Stimulated activated CD4-positive, alpha-beta T cell treated with anti-CD3 and anti-CD28 coated beads, TNF-alpha, amount 100 ng/mL, for 24 hours (primary cell): ENCODE measurements at regions not wholly inside any gene's neighbourhood (a gene's known extent, or its start where the extent isn't known, plus 50 kb on each side); places are given as distances from the start of the nearest gene placed in this dataset.

Experiments
- DNase-seq, 3 experiments: peaks; one replicate each; pipeline ENCODE4 v3.0.0-alpha.2; 2020; ENCODE audit warnings: low read depth in 3 of 3

DNA sequence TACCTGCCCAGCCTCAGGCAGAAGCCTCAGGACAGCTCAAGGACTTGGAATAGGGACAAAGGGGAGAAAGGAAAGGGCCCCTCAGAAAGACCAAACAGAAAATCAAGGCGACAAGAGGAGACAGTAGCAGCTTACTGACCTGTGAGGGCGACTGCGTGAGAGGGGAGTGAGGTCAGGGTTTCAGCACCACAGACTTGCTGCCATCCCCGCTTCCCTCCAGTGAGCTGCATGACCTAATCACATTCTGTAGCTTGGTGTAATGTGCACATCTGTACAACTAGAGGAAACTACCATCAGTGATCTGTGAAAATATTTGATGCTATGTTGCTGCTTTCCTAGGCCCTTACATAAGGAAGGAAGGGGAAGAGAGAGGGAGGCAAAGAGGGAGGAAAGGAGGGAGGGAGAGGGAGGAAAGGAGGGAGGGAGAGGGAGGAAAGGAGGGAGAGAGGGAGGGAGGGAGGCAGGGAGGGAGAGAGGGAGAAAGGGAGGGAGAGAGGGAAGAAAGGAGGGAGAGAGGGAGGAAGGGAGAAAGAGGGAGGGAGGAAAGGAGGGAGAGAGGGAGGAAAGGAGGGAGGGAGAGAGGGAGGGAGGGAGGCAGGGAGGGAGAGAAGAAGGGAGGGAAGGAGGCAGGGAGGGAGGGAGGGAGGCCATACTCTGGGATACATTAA is 404.9 kb upstream of the CDH5 start:
- no peak for DNase-seq

DNA sequence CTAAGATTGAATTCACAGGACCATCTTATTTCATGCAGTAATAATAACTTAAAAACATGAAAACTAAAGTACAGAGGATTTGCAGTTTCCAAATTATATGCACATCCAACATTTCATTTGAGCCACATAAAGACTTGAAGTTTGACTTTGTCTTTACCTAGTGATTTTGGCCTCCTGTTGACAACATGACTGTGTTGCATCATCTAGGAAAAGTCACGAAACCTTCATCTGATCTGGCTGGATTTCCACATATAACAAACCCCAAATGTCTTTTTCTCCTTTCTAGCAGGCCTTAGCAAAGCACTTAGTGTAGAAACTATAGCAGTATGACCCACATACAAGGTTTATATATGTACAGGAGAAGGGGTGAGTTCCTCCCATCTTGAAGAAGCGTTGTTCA is 406.5 kb upstream of the CDH5 start:
- DNase-seq, result no peak

DNA sequence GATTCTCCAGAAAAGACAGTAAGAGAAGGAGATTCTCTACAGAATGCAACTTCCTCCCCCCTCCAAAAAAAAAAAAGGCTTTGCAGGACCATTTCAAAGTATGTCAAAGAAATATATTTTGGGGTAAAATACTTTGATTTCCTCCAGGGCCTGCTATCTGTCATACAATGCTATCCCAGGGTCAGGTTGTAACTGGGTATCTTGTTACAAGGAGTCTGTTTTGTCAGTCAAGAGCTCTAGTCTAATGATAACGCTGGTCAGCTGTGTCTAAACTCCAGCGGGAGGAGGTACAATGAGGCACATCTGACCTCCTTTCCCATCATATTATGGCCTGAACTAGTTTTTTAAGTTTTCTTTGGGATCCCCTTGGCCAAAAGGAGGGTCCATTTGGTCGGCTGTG is 408.4 kb upstream of the CDH5 start:
- DNase-seq, result no peak

DNA sequence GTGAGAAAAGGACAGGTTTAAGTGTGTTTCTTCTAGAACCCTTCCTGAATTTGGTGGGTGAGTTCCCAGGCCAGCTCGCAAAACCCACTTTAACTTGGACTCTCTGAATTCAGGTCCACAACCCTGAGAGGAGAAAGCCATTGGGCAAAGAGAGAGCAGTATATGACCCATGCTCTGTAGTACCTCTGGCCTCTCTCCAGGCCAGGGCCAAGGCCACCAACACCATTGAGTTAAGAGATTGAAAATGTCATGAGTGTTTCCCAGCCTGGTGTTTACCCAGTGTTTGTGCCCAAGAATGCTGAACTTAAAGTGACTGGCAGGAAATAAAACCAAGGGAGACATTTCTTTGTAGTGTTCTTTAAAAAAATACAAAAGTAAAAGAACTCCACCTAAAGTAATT is 410.4 kb upstream of the CDH5 start:
- DNase-seq, result no peak

DNA sequence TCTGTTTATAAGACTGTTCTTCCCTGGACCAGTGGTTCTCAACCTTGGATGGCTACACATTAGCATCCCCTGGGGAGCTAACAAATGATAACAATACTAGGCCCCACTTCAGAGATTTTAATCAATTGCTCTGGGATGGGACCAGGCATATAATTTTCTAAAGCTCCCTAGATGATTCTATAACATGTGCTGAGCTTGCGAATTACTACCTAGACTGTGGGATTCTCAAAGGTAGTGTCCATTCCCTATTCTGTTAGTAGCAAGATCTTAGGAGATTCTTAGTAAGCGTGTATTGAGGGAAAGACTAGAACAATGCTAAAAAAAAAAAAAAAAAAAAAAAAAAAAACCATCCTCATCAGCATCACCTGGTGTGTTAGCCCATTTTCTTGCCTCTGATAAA is 412.0 kb upstream of the CDH5 start:
- DNase-seq, result no peak

DNA sequence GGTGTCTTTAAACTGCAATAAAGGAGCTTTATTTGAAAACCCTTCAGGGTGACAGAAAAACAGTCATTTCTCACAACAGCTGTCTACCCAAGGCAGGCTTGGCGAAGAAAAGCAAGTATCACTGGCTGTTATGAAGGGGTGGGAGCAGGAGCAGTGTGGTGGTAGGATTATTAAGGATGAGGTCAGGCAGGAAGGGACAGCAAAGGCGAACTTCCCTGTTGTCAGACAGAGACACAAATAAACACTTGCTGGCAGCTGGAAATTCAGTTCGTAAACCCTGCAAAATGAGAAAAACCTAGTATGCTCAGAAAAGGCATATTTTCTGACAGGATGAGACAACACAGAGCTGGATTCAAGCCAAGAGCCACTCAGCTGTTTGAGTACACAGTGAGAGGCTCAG is 416.3 kb upstream of the CDH5 start:
- DNase-seq, result no peak

GRCh38 chr16:65948361-65948760 is 418.1 kb upstream of the CDH5 start:
- no peak for DNase-seq

GRCh38 chr16:65947951-65948350 is 418.5 kb upstream of the CDH5 start:
- no peak for DNase-seq

- DNase-seq, result no peak
Measured at GRCh38 chr16:65945493-65945892, 421.0 kb upstream of the CDH5 start.

DNA sequence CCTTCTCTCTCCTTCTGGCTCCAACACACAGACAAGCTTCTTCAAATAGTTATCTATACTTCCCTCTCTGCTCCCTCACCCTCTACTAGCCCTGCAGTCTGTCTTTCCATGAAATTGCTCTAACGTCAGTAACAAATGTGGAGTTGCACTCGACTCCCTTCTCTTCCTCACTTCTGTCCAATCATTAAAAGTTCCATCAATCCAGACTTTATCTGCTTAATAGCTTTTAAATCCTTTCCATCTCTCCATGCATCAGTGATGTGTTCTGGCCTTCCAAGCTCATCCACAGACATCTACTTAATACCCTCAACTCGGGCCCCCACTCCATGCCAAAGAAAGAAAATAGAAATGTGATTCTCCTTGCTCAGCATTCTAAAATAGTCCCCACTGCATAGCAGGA is 422.1 kb upstream of the CDH5 start:
- no peak for DNase-seq

GRCh38 chr16:65940711-65941110 is 425.8 kb upstream of the CDH5 start:
- no peak for DNase-seq

DNA sequence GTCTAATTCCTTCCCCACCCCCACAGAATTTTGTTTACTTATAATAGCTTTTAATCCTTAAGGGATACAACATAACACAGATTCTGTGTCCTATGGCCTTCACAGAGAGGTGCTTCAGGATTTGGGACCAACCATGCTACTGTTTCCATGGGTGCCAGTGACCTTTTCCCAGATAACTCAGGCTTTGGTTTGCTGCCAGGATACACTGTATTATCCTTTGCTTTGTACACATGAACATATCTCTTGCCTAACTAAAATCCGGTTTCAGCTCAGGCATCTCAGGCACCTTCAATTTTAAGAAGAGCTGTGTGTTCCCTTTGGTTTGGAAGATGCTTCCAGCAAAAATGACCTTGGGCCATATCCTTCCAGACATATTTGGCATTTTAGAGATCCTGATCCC is 428.4 kb upstream of the CDH5 start:
- no peak for DNase-seq

- DNase-seq, result no peak
Measured at GRCh38 chr16:65937455-65937854, 429.0 kb upstream of the CDH5 start.

GRCh38 chr16:65936096-65936495 is 430.4 kb upstream of the CDH5 start:
- no peak for DNase-seq

DNA sequence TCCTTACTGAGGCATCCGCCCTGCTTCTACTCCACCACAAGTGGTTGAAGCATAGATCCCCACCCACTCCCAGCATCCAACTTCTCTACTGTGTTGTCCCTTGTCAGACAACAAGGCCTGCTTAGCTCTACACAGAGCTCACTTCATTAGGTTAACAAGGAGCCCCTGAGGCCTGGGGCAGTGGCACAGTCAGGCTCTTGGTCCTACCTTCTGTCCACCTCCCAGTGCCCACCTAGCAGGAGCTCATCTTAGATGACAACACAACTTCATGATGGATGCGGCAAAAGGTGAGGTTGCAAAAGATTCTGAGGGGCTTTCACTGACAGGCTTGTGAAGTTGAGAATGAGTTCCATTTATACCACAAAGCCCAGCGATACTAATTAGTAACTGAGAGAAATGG is 432.0 kb upstream of the CDH5 start:
- no peak for DNase-seq

DNA sequence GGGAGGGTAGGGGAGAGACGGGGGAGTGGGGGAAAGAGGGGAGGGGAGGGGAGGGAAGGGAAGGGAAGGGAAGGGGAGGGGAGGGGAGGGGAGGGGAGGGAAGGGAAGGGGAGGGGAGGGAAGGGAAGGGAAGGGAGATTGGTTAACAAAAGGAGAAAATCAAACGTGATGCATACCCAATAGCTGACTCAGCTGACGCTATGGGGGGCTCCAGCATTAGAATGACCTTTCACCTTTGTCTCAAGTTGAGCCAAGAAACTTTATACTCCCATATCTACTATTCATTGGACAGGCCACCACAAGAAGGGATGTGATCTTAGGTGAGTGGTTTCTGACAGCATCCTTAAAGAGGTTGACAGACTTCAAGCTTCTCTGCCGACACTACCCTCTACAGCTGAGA is 432.8 kb upstream of the CDH5 start:
- no peak for DNase-seq

DNA sequence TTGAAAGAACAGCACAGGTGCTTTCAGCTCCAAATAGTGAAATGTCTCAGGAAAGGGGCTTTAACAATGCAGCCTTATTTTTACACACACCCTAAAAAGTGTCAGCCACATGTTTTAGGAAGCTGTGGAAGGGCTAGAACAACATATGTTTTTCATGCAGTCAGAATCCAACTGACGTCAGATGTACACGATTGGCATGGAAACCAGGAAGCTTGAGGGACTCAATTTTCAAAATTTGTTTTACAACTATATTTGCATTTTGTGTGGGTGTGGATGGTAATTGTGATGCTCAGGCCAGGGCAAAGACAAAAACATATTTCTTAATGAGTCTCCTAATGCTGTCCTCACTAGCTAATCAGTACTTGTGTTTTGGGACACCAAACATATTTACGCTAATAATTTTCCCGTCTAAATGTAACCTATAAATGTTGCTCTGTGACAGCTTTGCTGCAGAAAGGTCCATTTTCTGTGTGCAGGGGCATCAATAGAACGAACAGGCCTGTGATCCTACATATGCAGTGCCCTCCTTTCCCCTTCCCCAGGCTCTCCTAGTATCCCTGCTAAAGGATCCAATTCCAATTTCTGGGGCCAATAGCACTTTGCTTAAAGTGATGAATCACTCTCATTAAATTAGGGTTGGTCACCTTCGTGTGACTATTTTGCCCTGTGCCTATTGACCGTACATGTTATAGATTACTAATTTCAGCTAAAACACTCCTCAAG is 434.0 kb upstream of the CDH5 start:
- DNase-seq, result no peak

DNA sequence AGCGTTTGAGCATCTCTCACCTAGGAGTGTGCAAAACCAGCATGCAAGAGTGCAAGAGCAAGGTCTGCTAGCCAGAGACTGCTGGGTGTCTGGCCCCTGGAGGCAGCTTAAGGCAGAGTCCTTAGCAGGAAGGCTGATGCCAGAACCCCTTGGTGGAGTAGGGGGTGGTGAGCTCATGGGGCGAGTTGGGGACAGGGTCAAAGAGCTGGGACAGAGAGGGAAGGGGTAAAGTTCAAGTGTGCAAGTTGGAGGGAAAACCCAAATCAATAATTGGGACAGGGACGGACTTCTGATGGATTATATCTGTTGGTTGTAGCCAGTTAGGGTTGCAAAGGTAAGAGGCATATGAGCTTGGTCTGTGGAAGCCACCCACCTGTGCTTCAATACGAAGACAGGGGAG is 443.6 kb upstream of the CDH5 start:
- no peak for DNase-seq

GRCh38 chr16:65919986-65920376 is 446.5 kb upstream of the CDH5 start:
- DNase-seq, result no peak

DNA sequence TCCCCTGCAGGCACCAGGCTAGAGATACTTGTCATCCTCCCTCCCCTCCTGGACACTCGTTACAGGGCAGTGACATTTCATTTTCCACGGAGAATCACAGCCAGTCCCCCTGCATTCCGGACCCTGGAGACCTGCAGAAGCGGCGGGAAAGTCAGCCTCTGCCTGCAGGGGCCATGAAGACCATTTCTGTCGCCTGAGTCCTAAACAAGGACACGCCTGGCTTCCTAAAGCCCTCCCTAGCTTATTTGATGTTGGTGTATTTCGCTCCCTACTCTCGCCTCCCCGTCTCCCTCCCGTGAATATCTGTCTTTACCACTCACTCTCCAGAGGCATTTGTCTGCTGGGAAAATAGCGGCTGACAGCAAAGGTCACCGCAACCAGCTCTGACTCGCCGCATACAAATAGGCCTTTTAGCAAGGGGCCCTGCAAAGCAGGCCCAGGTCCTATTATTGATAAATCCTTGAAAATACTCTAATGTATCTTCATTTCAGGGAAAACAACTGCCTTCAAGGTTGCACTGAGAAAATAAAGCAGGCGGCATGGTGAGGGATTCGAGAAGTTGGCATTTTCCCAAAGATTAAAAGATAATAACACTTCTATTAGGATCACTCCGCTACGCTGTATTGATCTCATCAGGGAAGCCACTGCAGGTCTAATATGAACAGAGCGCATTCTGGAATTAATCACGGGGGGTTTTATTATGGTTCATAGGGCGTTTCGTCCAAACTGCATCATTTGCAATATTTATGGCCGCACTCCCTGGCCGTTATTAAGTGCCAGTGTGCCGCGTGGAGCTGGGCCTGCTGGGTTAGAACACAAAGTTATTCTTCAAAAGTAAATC is 447.1 kb upstream of the CDH5 start:
- no peak for DNase-seq

DNA sequence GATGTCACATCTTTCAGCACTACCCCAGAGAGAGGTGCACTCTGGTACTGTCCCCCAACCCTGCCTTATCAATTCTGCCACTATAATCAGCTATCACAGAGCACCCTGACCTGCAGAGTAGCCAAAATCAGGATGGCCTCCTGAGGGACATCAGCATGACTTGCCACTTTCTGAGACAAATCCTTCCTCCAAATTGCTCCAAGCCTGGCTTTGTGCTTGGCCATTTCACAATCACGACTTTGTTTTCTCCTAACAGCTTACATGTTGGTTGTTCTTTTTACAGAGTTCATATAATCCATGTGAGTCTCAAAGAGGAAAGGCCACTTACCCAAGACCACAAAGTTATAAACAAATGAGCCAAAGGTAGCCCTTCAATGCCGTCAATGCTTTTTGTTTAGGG is 449.0 kb upstream of the CDH5 start:
- no peak for DNase-seq

DNA sequence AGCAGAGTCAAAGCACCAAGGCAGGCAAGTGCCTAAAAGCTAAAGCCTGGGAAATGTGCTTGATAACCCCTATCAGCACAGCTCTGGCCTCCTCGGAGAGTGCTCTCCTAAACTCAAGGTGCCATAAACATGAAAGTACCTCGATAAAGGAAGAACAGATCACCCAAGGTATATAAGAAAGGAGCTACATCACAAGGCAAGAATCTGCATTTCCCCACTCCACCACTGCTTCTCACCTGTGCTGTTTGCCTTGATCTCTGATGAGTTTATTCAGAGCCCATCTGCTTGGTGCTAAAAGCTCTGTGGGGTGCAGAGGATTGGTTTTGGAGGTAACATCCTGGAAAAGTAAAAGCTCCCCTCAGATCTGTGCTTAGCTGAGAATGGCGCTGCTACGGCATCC is 449.5 kb upstream of the CDH5 start:
- DNase-seq, result no peak

DNA sequence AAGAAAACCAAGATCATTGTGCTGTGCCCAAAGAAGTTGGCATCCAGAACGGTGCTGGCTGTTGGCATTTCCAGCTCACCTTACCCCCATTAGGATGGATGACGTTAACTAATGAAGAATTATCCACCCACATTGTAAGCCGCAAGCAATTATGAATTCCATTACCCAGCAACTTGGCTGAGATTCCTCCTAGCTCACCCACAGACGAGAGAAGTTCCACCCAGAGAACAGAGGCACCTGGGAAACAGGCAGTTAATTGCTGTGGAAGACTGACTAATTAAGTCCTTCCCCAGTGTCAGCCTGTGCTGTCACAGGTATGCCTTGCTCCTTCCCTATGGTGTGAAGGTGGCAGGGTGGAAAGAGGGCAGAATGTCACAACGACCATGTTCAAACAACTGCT is 456.2 kb upstream of the CDH5 start:
- DNase-seq, result no peak
